ENCODE measurements at regions not wholly inside any gene's neighbourhood (a gene's known extent, or its start where the extent isn't known, plus 50 kb on each side); places are given as distances from the start of the nearest gene placed in this dataset.
"Not testable (repeated sequence)": the region's sequence is repeated elsewhere in the genome, so short reads cannot be mapped to it uniquely, and the experiment has no call there.

DNA sequence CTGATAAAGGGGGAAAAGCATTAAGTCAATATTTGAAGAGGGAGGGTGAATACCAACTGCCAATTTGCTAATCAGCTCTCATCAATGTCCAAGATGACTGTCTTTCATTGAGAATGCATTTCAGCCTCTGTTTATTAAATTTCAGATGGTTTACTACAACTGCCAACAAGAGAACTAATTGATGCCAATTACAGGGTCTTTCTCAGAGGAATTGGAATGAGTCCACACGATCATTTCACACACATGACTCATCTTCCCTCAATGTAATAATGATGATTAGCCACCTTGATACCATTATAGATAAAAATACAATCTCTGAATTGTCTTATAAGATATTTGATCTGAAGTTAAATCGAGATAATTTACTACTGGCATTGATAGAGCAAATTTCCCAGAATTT lies 1274.4 kb downstream of the ROBO2 start:
- DNase-seq (ENCODE audit: low spot score): no peak

DNA sequence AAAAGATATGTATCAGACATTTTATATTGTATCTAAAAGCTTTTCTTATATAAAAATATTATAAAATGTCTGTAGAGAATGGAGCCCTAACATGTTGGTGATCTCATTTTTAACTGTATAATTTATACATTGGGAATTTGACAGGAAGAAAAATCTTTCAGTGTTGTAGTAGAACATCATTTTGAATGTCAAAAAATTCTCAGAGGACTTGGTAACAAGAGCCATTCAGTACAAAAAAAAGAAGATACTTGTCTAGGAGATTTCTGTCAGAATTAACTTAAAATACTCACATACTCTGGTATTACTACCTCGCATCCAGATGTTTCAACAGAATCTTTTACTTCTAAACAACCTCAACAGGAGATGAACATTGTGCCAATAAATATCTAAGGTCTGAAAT lies 1277.9 kb downstream of the ROBO2 start:
- no peak for DNase-seq (ENCODE audit: low spot score)

DNA sequence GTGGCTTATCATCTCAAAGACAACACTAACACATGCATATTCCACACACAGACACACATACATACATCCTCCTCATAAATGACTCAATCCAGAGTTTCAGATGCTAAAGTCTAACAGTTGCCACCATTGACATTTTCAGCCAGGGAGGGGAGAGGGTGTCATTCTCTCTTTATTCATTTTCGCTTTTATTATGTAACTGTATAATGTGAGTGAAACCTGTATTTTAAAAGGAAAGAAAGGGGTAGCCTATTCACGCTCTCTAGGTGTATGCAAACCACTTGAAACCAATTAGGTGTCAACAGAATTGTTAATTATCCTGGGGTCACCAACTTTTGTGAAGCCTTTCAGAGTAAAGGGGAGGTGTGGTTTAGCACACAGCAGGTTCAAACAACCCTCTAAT lies 1282.9 kb downstream of the ROBO2 start:
- no peak for DNase-seq (ENCODE audit: low spot score)

DNA sequence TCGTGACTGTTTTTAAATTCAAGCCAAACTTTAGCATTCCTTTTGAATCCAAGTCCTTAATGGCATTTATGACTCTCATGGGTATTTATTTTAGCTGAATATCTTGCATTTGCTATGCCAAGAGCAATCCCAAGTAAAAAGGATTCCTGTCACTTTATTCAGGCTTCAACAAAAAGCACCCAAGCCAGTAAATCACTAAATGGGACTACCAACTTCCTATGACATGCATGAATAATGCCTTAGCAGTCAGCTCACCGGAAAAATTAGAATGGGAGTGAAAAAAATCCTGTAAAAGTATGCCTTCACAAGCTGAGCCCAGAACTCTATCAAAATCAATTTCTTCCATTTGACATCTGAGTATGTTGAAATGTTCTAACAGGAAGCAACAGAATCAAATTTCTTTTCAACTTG lies 1297.9 kb downstream of the ROBO2 start:
- no peak for DNase-seq (ENCODE audit: low spot score)

DNA sequence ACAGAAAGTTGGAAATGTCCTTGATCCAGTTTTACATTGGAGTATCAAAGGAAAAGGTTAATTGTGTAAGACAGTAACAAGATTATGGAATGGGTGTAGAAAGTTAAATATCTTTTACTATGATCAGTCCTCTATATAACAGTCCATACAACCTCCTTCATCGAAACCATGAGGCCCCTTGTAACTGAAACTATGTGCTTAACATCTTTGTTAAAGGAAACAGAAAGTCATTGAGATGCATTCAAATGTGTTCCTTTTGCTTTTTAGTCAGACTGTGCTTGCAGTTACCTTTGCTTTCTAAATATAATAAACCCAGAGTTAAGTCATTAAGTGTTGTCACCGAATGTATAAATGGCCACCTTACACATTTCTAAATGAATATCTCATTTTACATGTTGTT lies 1298.5 kb downstream of the ROBO2 start:
- no peak for DNase-seq (ENCODE audit: low spot score)

DNA sequence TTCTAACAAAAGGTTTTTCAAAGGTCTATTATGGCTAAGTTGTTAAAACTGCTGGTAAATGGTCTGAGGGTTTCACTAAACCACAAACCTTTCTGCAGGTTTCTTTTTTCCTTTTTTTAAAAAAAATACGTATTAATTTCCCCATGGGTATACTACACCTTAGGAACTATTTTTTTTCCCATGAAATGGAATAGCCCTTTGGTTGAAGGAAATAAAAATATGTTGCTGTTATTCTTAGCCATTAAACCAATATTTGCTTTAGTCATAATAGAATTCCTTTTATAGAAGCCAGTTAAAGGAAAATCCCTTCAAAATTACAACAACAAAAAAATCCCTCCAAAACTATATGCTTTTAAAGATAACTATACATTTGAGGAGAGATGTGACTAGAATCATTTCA lies 1303.3 kb downstream of the ROBO2 start:
- no peak for DNase-seq (ENCODE audit: low spot score)

DNA sequence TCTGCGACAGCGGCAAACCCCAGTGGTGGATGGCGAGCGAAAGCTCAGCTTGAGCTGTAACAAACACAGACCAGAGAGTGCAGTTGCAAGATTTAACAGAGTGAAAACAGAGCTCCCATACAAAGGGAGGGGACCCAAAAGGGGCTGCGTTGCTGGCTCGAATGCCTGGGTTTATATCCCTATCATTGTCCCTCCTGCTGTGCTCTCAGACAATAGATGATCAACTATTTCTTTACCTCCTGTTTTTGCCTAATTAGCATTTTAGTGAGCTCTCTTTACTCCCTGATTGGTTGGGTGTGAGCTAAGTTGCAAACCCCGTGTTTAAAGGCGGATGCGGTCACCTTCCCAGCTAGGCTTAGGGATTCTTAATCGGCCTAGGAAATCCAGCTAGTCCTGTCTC lies 1304.4 kb downstream of the ROBO2 start:
- not testable (repeated sequence) for DNase-seq (ENCODE audit: low spot score)

DNA sequence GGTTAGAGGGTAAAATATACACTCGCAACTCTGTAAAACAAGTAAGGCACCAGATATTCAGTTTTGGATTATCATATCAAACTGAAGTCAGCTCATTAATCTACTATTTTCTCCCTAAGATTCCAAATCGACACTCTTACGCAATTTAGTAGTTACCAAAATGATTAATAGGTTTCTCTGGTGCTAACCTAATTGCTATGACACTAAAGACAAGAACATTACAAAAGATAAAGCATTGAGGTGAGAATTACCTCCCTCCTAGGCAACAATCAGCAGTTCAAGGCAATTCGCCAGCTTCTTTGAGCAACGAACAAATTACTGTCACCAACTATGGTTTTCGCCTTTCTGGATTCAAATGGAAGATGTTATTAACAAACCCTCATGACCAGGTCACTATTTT lies 1305.0 kb downstream of the ROBO2 start:
- no peak for DNase-seq (ENCODE audit: low spot score)

DNA sequence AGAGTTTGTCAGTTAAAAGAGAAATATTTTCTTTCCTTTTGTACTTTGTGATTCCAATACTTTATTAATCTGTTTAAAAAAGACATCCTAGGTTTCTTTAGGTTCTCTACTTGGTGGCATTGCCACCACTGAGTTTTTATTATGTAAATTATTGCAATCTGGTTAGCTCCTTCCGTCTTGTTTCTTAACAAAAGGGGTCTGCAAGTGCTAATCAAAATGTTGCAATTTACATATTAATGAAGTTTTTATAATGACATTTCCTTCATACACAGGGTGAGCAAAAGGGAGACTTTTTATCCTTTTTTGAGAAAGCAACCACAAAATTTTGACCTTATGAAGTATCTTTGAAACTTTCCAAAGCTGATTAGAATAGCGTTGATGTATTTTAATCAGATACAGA lies 1307.3 kb downstream of the ROBO2 start:
- no peak for DNase-seq (ENCODE audit: low spot score)

DNA sequence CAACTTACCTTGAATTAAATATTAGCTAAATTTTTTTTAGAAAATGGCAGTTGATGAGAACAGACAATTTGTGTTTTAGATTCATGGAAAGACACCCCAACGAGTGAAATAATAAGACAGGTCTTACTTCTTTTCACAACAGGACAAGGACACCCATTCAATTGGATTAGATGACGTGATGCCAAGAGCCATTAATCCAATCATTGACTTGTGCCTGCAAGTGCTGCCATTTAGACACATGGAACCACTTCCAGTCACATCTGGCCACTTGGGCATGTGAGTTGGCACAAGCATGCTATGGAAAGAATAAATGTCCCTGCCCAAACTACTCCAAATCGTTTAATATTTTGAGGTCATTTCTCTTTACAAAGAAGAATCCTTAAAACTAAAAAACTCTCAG lies 1308.8 kb downstream of the ROBO2 start:
- DNase-seq (ENCODE audit: low spot score): no peak

DNA sequence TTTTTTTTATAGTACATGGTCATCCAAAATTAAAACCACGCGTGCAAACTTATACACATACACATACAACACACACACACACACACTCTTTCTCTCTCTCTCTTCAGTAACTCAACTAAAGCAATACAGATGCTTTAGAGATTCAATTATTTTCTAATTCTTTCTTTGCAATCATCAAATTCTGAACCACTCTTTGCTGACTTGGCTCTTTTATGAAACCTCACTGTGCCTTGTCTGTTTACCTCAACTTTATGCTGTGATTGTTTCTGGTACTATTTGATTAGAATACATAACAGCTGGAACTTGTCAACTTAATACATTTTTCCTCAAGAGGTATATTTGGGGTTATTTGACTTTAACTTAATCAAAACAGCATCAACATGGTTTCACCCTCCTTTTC lies 1309.7 kb downstream of the ROBO2 start:
- DNase-seq (ENCODE audit: low spot score): no peak

DNA sequence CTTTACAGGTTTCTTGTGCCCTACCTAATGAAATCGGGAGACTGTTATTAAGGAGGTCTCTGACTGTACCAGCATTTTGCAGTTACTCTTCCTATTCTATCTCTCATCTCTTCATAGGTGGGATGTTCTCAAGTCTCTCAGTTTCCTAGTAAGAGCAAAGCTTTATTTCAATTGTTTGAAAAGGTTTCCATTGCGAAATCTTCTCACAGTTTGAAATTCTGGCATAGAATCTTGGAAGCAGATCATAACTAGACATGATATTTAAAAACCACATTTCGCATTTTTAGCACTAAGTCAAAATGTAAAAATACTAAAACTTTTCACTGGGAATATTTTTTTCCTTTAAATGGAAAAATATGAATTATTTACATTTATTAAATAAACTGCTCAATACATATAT lies 1311.4 kb downstream of the ROBO2 start:
- DNase-seq (ENCODE audit: low spot score): no peak

DNA sequence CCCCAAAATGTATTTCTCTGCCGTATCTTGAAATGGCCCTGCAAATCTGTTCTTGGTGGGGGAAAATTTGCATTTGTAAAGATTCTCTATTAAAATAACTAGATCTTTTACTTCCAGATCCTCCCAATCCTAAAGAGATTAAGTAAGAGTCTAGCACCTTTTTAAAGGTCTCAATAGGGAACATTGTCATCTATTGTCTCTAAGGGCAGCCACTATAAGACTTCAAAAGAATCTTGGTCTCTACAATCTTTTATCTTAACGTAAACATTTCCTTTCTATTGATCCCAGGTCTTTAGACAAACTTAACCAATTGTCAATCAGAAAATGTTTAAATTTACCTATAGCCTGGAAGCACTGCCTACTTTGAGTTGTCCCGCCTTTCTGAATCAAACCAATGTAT lies 1313.3 kb downstream of the ROBO2 start:
- no peak for DNase-seq (ENCODE audit: low spot score)

DNA sequence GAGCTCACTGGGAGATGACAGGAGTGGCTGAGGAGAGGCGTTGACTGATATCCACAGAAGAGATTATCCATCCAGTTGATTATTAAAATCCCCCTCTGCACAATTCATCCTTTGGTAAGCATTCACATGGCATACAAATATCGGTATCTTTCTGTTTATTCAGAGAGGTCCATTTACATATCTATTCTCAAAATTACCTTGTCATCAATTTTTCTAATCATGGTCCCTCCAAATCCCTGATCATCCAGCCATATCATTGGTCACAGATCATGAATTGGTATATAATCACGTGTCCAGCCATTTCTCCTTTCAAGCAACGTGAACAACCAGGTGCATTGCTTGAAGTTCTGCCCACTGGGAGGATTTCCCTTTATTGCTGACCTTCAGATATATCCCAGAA lies 1321.0 kb downstream of the ROBO2 start:
- no peak for DNase-seq (ENCODE audit: low spot score)

DNA sequence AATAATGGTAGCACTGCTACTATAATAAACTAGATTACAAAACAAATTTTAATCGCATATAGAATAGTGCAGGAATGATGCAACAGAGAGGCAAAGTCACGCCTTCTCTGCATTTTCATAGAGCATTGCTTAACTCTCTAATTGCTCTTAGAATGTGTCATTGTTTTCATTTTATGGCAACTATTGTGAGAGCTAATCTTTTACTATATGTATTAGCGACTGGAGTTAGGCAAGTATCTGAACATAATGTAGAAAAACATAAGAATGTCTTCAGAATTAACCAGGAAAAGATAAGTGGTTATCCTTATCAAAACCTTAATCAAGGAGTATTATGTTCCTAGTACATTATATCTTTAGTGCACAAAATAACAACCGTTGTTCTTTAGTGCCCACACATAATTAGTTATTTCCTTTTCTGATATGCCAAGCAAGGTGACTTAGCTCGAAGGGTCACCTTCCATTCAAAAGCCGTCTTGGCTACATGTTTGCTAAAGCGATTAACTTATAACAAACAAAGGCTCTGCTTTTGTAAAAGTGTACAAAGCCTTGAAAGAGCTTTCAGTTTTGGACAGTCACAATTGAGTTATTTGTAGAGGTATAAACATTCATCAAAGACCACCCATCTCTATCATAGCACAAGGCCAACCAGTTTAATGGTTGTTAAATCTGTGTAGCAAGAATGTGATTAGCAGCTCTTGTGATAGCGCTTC lies 1328.9 kb downstream of the ROBO2 start:
- DNase-seq (ENCODE audit: low spot score): no peak

DNA sequence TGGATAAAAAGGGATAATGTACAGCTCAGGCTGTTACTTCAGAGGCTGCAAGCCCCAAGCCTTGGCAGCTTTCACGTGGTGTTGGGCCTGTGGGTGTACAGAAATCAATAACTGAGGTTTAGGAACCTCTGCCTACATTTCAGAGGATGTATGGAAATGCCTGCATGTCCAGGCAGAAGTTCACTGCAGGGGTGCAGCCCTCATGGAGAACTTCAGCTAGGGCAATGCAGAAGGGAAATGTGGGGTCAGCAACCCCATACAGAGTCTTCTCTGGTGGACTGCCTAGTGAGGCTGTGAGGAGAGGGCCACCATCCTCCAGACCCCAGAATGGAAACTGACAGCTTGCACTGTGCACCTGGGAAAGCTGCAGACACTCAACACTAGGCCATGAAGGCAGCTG lies 1350.3 kb downstream of the ROBO2 start:
- no peak for DNase-seq (ENCODE audit: low spot score)

DNA sequence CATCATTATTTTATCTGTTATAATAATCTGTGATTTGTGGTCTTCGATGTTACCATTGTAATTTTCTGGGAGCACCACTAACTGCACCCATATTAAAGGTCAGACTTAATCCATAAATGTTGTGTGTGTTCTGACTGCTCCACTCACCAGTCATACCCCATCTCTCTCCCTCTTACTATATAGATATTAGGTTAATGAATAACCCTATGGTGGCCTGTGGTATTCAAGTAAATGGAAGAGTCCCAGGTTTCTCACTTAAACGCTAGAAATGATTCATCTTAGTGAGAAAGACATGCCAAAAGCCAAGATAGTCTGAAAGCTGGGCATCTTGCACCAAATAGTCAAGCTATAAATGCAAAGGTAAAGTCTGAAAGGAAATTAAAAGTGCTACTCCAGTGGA lies 1358.5 kb downstream of the ROBO2 start:
- DNase-seq (ENCODE audit: low spot score): no peak

DNA sequence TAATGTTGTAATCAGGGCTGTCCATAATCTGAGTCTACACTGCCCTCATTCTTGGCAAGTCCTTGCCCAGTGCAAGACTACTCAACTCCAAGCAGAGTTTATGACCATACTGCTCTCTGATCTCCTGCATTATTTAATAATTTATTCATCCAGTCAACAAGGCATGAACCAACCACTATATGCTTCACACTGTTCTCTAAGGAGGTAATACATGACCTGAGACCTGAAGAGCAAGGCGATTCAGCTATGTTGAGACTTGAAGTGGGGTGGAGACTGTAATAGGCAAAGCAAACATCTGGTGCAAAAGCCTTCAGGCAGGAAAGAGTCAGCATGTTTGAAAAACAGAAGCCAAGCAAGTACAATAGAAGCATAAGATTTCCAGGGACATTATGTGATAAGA lies 1362.8 kb downstream of the ROBO2 start:
- DNase-seq (ENCODE audit: low spot score): no peak

DNA sequence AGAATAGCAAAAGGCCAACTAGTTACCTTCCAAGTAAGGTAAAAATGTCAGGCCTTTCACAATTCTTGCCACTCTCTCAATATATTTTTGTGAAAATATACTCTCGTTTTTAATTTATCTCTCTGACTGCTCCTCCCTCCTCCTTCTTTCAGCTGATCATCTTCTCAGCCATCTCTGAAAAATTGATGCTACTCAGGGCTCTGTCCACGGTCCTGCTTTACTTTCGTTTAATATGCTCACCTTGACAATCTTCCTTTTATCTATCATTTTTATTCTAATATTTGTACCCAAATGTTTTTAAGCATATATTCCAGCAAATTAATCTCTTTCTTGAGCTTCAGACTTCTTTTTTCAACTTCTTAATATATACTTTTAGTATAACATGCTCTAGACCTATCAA lies 1362.1 kb downstream of the ROBO1 start:
- no peak for DNase-seq (ENCODE audit: low spot score)

DNA sequence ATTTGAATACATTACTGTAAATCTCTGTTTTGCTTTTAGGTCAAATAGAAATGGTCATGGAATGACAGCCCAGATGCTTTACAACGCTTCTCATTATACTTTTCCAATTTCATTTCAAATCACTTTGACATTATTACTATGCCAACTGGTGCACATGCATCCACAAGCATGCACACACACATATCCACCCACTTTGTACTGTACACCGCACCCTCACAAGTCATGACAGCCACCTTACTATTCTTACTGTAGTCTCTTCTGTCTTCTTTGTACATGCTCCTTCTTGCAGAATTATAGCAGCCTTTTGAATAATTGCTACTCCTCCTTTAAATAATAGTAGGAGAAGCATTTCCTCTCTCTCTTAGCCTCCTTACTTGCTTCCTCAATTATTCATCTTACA lies 1361.4 kb downstream of the ROBO1 start:
- DNase-seq (ENCODE audit: low spot score): no peak

DNA sequence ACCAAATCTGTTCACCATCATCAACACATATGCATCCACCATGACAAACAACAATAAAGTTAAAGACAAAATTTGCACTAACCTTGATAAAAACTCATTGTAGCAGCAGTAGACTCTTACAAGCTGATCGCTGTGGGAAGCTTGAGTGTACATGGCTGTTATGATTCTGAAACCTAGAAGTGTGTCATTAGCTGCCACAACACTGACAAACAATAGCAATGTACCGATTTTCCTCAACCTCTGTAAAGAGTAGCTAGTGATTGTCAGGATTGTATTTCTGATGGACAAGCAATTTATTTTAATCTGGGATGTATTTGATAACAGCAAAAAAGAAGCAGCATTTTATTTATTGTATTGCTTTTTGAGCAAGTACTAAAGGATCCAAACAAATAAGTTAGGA lies 1357.7 kb downstream of the ROBO1 start:
- DNase-seq (ENCODE audit: low spot score): no peak

DNA sequence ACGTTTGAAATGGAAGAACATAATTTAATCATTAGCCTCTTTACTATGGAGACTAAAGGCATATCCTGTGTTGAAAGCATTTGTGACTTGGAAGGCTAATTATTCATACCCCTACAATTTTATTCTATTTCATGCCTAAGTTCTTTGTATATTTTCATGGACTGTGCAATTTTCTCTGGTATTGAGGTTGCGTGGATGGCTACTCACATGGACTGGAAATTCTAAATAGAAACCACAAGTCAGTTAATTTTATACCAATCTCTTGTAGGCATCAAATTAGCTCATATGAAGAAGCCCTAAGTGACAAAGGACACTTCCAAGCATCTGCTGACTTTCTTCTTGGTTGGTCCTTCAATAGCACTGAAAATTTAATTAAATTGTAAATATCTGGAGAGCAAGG lies 1353.5 kb downstream of the ROBO1 start:
- no peak for DNase-seq (ENCODE audit: low spot score)

DNA sequence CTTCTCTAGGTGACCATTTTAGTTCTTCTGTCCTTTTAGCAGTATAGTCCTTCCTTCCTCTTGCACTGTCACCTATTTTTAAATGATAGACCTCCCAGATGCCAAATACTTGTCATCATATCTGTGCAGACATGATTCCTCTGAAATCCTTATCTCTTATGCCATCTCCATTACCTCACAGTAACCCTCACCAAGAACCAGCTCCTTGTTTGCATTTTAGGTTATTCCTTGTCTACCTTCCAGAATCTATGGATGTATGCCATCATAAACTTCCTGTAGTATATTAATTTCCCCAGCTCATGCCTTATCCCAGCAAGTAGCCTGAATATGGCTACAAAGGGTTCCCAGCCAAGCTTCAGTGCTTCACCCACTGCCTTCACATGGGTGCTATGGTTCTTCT lies 1347.2 kb downstream of the ROBO1 start:
- DNase-seq (ENCODE audit: low spot score): no peak

DNA sequence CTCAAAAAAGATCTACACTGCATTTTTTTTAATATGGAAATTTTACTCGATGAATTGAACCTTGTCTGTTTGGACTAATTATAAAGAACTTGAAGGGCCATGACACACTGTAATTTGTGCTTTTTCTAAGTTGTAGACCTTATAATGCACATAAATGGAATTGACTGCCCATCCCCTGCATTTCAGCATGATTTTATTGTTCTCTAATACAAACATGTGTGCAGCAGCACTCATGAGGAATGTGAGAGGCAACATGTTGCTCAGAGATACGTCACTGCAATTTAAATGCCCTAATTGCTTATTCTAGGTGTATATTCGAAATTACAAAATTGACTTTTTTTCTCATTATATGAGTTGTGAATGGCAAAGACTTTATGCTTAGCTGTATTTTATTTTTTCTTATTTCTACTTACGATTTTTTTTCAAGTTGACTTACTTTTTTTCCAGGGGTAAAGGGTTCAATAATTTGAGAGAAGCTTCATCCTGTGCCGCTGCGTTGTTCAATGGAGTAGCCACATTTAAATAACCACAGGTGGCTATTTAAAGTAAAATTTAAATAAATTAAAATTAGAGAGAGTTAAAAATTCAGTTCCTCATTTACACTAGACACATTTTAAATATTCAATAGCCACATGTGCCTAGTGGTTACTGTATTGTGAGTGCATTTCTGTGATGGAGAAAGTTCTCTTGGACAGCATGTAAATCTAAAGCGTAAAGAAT lies 1346.4 kb downstream of the ROBO1 start:
- DNase-seq (ENCODE audit: low spot score): no peak

All from pons (tissue), 1 donor.